ENCODE measurements at regions not wholly inside any gene's neighbourhood (a gene's known extent, or its start where the extent isn't known, plus 50 kb on each side); places are given as distances from the start of the nearest gene placed in this dataset.

DNA sequence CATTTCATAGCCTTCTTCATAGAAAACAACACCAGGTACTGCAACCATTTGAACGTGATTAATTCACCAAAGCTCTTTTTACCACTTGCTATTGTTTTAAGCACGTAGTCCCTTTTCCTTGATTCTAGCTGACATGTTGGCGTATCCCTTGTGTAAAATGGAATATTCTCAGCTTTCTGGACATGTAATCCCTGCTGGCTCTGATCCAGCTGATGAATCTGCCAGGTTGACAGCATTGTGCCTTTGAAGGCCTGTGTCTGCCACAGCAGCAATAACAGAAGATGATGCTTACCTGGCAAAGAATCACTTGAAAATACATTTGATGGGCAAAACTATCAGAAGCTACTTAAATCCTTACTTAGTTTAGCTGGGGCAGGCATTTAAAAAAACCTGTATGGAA lies 81.0 kb upstream of the CCDC150 start:
- TF ChIP-seq, protein P1, sequence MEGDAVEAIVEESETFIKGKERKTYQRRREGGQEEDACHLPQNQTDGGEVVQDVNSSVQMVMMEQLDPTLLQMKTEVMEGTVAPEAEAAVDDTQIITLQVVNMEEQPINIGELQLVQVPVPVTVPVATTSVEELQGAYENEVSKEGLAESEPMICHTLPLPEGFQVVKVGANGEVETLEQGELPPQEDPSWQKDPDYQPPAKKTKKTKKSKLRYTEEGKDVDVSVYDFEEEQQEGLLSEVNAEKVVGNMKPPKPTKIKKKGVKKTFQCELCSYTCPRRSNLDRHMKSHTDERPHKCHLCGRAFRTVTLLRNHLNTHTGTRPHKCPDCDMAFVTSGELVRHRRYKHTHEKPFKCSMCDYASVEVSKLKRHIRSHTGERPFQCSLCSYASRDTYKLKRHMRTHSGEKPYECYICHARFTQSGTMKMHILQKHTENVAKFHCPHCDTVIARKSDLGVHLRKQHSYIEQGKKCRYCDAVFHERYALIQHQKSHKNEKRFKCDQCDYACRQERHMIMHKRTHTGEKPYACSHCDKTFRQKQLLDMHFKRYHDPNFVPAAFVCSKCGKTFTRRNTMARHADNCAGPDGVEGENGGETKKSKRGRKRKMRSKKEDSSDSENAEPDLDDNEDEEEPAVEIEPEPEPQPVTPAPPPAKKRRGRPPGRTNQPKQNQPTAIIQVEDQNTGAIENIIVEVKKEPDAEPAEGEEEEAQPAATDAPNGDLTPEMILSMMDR (IDR thresholded peaks at IDR 0.05; ENCODE audit: poor library complexity) = no peak
- TF ChIP-seq EZH2 (IDR thresholded peaks at IDR 0.05; ENCODE audit: borderline replicate concordance) = no peak

Measured in hepatocyte (in vitro differentiated cells).